DOHH2 (cell line): ENCODE measurements at regions not wholly inside any gene's neighbourhood (a gene's known extent, or its start where the extent isn't known, plus 50 kb on each side); places are given as distances from the start of the nearest gene placed in this dataset.

ENCODE experiments used
- H3F3A ChIP-seq: fragments of 200-600 bp; sonication (generic), shearing (Covaris generic); 2 replicates; pipeline ENCODE4 v1.6.0; 2016; ENCODE audit warnings: antibody characterized with exemption, mild to moderate bottlenecking; ENCODE audit not compliant: control insufficient read depth, insufficient read depth
- H3K27ac ChIP-seq: fragments of 200-600 bp; sonication (generic); 2 replicates; pipeline ENCODE4 v1.5.1; 2014; ENCODE audit warnings: low read depth, mild to moderate bottlenecking, low read length, moderate library complexity
- H3K27me3 ChIP-seq: fragments of 200-600 bp; sonication (generic); 2 replicates; pipeline ENCODE4 v1.6.1; 2014; ENCODE audit warnings: mild to moderate bottlenecking, low read length, mixed read lengths; ENCODE audit not compliant: control insufficient read depth
- H3K36me3 ChIP-seq: fragments of 200-600 bp; sonication (generic); 2 replicates; pipeline ENCODE4 v1.6.1; 2014; ENCODE audit warnings: mild to moderate bottlenecking, low read length, moderate library complexity, mixed read lengths; ENCODE audit not compliant: control insufficient read depth
- H3K4me1 ChIP-seq: fragments of 200-600 bp; sonication (generic); 2 replicates; pipeline ENCODE4 v1.6.1; 2014; ENCODE audit warnings: mild to moderate bottlenecking, low read length, mixed read lengths; ENCODE audit not compliant: control insufficient read depth
- H3K4me2 ChIP-seq: fragments of 200-600 bp; sonication (generic); 2 replicates; pipeline ENCODE4 v1.6.0; 2014; ENCODE audit warnings: mild to moderate bottlenecking, low read length, moderate library complexity
- H3K4me3 ChIP-seq: fragments of 200-600 bp; sonication (generic); 2 replicates; pipeline ENCODE4 v1.5.1; 2014; ENCODE audit warnings: mild to moderate bottlenecking, low read length, mixed read lengths
- H3K79me2 ChIP-seq: fragments of 200-600 bp; sonication (generic); 2 replicates; pipeline ENCODE4 v1.6.1; 2014; ENCODE audit warnings: mild to moderate bottlenecking, low read length, mixed read lengths; ENCODE audit not compliant: control insufficient read depth
- H3K9me2 ChIP-seq: fragments of 200-600 bp; sonication (generic); replicated peaks from 2 replicates; pipeline ENCODE4 v1.6.1; 2014; ENCODE audit warnings: mild to moderate bottlenecking, low read length, mixed read lengths; ENCODE audit not compliant: control insufficient read depth
- H3K9me3 ChIP-seq: fragments of 200-600 bp; sonication (generic); 2 replicates; pipeline ENCODE4 v1.6.1; 2014; ENCODE audit warnings: antibody characterized with exemption, low read length, mixed read lengths; ENCODE audit not compliant: control insufficient read depth, insufficient read depth
- H4K20me1 ChIP-seq: fragments of 200-600 bp; sonication (generic); 2 replicates; pipeline ENCODE4 v1.6.0; 2014; ENCODE audit warnings: low read depth, mild to moderate bottlenecking, antibody characterized with exemption, low read length, moderate library complexity; ENCODE audit not compliant: control insufficient read depth, insufficient read depth
- EZH2phosphoT487 ChIP-seq: fragments of 200-600 bp; sonication (generic); IDR thresholded peaks from 2 replicates; pipeline ENCODE4 v1.6.1; 2017; ENCODE audit warnings: borderline replicate concordance, mild to moderate bottlenecking, antibody characterized with exemption, low read length, moderate library complexity, mixed read lengths
- TF ChIP-seq, protein P1 (sequence below): fragments of 200-600 bp; sonication (generic); IDR thresholded peaks from one replicate; pipeline ENCODE4 v1.5.1; 2014; ENCODE audit warnings: antibody characterized with exemption, mild to moderate bottlenecking, low read depth, low read length; ENCODE audit not compliant: poor library complexity, severe bottlenecking

DNA sequence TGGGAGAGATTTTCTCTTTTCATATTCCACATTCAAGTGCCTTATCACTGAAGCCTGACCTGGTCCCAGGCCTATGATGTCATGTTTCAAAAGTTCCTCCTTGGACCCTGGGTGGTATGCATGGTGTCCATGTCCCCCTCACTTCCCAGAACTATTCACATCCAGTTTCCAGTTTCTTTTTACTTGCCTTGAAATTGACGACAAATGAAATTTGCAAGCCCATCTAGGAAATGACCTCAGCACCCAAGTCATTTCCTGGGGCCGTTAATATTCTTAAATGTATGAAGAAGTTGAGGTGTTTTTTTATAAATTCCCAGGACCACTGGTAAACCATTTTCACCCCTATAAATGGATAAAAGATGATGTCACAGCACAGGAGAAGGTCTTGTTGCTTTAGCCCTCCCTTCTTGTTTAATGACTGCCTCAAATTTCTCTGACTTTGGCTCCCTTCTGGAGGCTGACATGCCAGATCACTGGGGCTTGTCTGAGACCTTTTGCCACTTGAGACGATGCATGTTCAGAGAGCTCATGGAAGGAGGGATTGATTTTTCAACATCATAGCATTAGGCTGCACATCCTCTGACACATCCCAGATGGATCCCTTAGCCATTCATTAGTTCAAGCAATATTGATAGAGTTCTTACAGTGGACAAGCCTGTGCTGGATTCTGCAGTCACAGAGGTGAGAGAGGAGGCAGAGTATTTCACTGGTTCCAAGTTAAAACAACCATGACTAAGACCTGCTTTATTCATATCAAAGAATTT lies 221.3 kb downstream of the PLPP3 start:
- Histone ChIP-seq H4K20me1 (no peaks in the 10 kb centered on the region), H3K9me3 (no peaks in the 10 kb centered on the region), H3K4me3 (no peak overlapping the region), H3K36me3 (no peaks in the 10 kb centered on the region), H3F3A (no peaks in the 10 kb centered on the region), H3K79me2 (no peaks in the 10 kb centered on the region), H3K27me3 (no peaks in the 10 kb centered on the region), H3K4me1 (no peaks in the 10 kb centered on the region), H3K4me2 (no peak overlapping the region), H3K27ac (no peak overlapping the region), H3K9me2 (no peaks in the 10 kb centered on the region)
- no peak for TF ChIP-seq EZH2phosphoT487
- TF ChIP-seq, protein P1, sequence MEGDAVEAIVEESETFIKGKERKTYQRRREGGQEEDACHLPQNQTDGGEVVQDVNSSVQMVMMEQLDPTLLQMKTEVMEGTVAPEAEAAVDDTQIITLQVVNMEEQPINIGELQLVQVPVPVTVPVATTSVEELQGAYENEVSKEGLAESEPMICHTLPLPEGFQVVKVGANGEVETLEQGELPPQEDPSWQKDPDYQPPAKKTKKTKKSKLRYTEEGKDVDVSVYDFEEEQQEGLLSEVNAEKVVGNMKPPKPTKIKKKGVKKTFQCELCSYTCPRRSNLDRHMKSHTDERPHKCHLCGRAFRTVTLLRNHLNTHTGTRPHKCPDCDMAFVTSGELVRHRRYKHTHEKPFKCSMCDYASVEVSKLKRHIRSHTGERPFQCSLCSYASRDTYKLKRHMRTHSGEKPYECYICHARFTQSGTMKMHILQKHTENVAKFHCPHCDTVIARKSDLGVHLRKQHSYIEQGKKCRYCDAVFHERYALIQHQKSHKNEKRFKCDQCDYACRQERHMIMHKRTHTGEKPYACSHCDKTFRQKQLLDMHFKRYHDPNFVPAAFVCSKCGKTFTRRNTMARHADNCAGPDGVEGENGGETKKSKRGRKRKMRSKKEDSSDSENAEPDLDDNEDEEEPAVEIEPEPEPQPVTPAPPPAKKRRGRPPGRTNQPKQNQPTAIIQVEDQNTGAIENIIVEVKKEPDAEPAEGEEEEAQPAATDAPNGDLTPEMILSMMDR = no peak

DNA sequence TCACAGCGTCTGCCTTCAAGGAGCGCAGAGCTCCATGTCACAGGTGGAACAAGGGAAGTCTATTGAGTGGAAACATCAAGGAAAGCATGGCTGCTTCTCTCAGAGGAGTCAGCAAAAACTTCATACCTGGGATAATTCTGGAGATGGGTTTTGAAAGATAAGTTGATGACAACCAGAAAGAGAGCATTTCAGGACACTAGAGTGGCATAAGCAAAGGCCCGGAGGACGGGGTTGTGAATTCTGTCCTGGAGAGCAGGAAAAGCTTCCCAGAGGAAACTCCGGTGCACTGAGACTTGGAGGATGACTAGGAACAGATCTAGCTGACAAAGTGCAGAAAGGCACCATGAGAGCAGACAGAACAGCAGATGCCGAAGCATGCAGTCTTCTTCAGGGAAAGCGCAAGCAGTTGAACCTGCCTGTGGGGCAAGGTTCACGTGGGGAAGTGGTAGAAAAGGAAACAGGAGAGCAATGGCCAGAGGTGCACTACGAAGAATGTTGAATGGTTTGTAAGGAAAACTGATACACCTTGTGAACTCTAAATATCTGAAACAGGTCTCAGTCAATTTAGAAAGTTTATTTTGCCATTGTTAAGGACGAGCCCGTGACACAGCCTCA lies 222.9 kb downstream of the PLPP3 start:
- Histone ChIP-seq H3K27ac (no peak overlapping the region), H3K4me3 (no peak overlapping the region), H3F3A (no peaks in the 10 kb centered on the region), H3K36me3 (no peaks in the 10 kb centered on the region), H3K9me2 (no peaks in the 10 kb centered on the region), H3K4me1 (no peaks in the 10 kb centered on the region), H3K4me2 (no peak overlapping the region), H4K20me1 (no peaks in the 10 kb centered on the region), H3K9me3 (no peaks in the 10 kb centered on the region), H3K79me2 (no peaks in the 10 kb centered on the region), H3K27me3 (no peaks in the 10 kb centered on the region)
- TF ChIP-seq, protein P1 = no peak
- no peak for TF ChIP-seq EZH2phosphoT487

- no peak overlapping the region for H3K27ac ChIP-seq
- H3K4me3 ChIP-seq = no peak overlapping the region
- H3K36me3 ChIP-seq = no peaks in the 10 kb centered on the region
- H3K9me3 ChIP-seq = no peaks in the 10 kb centered on the region
- no peaks in the 10 kb centered on the region for H3F3A ChIP-seq
- no peaks in the 10 kb centered on the region for H3K4me1 ChIP-seq
- H3K27me3 ChIP-seq = no peaks in the 10 kb centered on the region
- no peaks in the 10 kb centered on the region for H4K20me1 ChIP-seq
- no peak overlapping the region for H3K4me2 ChIP-seq
- TF ChIP-seq EZH2phosphoT487 = no peak
- TF ChIP-seq, protein P1 = no peak
- H3K9me2 ChIP-seq = no peaks in the 10 kb centered on the region
- no peaks in the 10 kb centered on the region for H3K79me2 ChIP-seq
These were observed 223.4 kb downstream of the PLPP3 start for GRCh38 chr1:56355918-56356317.
